Activated CD8-positive, alpha-beta memory T cell treated with anti-CD3 and anti-CD28 coated beads, Interleukin-2, amount 50 U/mL, for 48 hours (primary cell): ENCODE measurements at regions not wholly inside any gene's neighbourhood (a gene's known extent, or its start where the extent isn't known, plus 50 kb on each side); places are given as distances from the start of the nearest gene placed in this dataset.
"Not testable (repeated sequence)": the region's sequence is repeated elsewhere in the genome, so short reads cannot be mapped to it uniquely, and the experiment has no call there.

Source experiments
- DNase-seq: peaks from one replicate; pipeline ENCODE4 v3.0.0-alpha.2; 2020

DNA sequence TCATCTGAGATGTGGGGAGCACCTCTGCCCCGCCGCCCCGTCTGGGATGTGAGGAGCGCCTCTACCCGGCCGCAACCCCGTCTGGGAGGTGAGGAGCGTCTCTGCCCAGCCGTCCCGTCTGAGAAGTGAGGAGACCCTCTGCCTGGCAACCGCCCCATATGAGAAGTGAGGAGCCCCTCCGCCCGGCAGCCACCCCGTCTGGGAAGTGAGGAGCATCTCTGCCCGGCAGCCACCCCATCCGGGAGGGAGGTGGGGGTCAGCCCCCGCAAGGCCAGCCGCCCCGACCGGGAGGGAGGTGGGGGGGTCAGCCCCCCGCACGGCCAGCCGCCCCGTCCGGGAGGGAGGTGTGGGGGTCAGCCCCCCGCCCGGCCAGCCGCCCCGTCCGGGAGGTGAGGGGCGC is 89.9 kb downstream of the PHLDA1 start:
- not testable (repeated sequence) for DNase-seq

DNA sequence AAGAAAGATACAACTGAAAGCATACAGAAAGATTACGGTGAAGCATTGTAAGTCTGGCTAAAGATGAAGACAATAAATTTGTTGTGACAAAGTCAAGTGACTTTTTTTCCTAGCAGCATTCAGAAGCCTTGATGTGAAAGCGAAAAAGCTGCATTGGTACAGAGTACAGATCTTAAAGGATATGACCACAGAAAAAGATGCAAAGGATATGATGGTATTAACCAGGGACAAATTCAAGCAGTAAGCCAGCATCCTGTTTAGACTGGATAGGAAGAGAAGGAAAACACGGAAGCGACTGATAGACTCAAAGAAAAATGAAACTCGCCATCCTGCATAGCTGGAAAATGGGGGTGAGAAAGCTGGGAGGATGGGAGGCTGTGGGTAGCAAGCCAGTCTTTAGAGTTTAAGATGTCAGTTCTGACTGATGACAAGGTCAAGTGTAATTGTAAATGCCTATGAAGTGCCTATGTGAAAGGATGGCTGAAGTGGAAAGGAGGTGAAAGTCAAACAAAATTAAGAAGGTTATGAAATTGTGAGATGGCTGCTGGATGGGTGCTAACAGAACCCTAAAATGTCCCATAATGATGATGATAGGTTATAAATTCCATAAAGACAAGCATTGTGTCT is 92.4 kb downstream of the PHLDA1 start:
- no peak for DNase-seq

DNA sequence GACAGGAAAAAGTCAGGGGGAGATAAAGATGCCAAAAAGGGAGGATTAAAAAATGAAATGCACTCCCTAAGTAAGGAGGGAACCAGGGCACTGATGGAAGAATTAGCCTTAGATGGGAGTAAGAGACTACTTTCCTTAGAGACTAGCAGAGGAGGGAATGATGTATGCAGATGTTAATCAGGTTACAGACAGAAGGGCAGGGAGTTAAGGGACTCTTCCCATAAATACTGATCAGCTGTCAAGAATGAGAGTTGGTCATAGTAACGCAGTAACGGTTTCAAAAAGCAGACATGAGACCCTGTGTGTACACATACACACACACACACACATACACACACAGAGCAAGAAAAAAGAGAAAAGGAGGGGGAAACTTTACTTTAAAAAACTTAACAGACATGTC is 93.4 kb downstream of the PHLDA1 start:
- DNase-seq = no peak

DNA sequence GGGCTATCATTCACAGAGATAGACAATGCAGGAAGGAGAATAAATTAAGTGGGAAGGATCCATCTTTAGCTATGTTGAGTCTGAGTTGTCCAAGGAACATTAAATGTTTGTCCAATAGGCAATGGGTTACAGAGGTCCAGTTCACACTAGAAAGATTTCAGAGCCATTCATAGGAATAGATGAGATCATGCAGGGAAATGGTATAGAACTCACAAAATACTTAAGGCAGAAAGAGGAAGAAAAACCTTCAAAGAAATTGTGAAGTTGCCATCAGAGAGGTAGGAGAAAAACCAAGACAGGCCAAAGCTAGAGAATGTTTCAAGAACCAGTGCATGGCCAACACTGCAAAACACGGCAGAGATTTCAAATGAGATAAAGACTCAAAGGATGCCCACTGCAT is 94.1 kb downstream of the PHLDA1 start:
- no peak for DNase-seq

DNA sequence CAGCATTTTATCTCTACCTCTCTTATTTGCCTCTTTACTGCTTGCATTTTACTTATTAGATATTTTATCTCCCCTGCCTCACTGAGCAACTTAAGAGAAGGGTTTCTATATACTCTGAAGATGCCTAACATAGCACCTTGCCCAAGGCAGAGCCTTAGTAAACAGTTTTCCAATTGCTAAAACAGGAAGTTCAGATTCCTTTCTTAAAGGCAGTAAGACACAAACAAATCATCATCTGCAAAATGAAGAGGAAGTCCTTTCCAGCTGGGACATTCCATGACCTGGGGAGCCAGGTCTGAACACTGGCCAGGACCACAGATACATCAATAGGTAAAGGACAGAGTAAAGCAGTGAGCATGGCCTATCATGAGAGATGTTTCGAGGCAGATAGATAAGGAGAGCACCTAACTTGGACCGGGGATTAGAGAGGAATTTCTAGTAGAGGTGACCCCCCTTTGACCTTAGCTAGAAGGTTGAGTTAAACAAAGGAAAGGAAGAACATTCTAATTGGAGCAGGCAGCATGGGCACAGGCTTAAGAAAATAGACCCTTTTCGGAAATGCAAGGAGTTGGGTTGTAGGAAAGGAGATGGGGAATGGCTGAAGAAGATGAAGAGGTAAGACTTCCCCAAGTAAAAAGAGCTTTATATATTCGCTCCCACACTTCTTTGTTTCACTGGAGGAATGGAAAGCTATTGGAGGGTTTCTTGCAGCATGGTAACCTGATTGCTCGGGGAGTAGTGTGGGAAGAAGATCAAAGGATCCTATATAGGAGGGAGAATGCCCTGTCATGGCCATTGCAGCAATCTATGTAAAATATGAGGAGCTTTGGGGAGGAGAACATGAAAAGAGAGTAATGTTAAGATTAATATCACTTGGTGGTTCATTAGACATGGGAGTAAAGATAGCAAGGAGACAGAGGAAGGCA is 94.8 kb downstream of the PHLDA1 start:
- DNase-seq = no peak

DNA sequence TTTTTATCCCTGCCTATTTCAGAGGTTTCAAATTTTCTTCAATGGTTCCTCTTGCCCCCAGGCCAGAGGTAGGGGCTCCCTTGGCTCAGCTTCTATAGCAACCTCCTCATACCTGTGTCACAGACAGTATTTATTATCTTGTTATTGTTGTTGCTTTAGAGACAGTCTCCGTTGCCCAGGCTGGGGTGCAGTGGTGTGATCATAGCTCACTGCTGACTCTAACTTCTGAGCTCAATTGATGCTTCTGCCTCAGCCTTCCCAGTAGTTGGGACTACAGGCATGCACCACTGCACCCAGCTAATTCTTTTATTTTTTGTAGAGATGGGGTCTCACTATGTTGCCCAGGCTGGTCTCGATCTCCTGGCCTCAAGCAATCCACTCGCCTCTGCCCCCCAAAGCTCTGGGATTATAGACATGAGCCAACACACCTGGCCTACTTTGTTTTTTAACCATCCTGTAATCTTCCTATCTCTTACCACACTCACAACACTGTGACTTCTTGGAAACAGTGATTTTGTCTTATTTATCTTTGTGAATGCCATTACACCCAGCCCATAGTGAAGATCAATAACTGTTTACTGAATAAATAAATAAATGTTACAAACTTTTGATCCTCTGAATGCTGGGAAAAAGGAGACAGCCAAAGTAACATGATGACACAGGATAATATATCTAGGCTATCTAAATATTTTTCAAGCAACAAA is 95.9 kb downstream of the PHLDA1 start:
- no peak for DNase-seq

DNA sequence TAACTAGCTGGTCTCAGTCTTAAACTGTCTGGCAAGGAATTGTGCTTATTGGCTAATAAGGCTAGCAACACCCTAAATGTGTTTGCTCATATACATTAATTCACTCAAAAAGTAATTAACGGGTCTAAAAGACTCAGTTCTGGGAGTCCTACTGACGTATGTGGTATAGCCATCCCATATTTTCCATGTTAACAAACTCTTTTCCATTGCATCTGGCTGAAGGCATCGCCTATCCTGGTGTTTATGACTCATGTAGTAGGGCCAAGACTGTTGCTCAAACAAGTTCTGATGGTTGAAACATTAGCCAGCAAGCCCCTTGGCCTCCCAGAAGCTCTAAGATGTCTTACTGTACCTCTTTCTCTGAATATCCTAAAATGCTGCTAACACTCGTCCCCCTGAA is 98.5 kb downstream of the PHLDA1 start:
- no peak for DNase-seq

DNA sequence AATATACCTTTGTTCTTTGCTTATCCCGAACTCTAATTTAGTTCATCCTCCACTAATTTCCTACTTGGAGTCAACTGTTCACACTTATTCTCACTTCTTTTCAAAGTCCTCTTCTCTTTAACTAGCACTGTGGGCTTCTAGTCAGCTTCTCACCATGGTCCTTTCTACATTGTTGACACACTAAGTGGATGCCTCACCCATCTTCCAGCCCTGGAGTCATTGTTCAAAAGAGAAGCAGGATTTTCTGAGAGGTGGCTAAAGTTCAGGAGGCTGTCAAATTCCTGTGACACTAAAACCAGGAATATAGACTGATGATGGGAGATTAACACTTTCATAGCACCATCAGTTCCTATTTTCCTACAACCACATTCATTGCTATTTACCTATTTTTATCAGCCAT is 99.3 kb downstream of the PHLDA1 start:
- no peak for DNase-seq

DNA sequence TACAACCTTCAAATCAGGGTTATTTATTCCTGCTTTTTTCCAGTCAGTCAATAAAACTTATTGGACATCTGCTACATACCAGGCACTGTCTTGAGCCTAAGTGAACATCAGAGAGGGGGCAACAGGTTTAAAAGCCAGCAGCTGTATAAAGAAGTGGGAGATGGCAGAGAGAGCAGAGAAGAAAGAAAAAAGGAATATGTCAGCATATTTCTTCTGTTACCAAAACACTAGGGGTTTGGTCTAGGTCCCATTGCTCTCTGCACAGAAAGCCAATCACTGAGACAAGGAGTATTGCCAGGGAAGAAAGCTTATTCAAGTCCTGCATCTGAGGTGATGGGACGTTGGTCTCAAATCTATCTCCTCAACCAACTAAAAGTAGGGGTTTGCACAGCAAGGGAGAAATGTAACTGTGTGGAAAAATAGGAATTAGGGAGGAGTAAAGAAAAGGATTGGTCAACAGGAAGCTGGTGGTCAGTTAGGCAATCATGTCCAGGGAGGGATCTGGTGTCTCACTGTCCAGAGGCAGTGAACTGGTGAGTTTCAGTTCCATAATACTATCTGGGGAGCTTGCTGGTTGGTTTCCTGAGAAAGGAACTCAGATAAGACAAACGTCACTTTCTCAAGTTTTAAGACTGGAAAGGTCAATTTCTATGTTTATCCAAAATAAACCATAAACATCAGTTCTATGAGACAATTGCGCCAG is 107.5 kb downstream of the PHLDA1 start:
- DNase-seq = no peak

DNA sequence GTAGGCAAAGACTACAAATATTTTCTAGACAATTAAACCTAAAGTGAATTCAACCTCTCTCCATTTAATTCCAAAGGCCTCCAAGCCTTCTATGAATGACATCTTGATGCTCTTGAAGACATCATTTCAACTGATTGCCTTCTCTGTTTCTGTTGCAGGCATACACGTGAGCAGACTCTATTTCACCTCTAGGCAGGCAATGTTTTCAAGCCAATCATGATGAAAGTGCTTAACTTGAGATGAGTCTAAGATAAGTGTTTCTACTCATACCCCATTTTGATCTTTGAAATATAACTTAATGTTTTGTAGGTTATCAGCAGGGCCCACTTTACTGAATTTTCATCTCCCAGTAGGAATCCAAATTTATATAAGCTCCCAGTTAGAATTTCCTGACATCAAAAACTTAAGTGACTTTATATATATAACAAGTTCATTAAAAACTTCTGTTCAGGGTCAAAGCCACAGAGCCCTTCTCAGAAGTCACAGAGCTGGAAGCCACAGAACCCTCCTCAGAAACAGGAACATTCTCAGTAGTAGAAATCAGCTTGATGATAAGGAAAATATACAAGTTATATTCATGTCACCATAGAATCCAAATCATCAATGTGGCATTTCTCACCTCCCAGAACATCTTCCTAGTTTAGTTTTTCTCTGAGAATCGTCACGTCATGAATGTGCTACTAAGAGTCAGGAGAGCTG is 108.5 kb downstream of the PHLDA1 start:
- DNase-seq = no peak

DNA sequence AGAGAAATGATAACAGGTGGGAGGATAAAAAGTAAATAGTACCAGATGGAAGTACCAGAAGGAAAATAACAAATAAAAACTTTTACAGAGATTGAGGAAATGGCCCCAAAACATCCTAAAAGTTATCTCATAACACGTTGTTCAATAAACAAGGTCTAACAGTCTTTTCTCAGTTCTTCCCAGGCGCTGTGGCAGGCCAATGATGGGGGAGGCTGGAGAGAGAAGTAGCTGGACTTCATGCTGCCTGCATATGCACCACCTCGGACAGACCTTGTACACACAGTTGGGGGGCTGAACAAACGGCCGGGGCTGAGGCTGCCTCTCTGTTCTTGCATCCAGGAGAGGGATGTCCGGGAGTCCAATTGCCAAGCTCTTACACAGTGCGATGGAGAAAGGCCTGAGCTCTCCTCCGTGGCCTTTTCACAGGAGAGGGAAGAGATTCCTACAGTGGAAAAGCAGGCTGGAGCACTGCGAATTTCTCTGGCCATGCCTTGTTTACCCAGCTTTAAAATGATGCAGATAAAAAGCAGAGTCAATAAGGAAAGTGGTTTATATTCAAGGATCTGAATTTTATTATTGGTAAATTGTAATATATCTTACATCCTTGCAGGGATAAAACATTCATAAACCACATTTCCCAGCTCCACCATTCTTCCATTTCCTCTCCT is 109.8 kb downstream of the PHLDA1 start:
- DNase-seq = no peak

DNA sequence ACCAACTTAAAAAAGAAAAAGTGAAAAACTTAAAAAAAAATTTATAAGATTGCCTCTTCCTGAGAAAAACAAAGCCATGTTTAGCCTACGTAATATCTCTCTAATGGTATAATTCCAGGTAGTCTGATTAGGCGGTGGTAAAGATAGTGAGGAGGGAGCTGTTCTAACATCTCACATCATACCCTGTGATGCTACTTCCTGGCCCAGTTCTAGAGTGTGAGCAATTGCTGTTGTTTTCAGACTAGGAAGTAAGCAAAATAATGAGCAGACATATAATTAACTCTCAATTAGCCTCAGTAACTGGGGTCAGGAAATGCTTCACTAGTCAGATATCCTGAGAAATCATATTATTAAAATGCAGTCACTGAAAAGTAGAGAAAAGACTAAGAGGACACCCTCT is 113.9 kb downstream of the PHLDA1 start:
- no peak for DNase-seq

DNA sequence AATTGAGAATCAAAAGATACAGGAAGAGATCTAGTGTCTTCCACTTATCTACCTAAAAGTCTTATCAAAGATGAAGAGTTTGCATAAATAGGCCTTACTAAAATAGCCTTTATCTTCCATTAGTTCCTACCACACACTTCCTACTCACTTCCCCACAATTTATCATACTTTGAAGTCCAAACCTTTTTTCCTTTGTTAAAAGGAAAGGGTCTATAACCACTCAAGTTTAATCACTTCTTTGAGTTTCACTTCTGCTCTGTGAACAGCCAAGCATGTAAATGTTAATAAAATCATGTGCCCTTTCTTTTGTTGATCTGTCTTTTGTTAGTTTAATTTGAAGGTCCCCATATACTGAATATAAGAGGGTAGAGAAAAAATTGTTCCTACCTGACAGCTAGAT is 114.5 kb downstream of the PHLDA1 start:
- DNase-seq = no peak

DNA sequence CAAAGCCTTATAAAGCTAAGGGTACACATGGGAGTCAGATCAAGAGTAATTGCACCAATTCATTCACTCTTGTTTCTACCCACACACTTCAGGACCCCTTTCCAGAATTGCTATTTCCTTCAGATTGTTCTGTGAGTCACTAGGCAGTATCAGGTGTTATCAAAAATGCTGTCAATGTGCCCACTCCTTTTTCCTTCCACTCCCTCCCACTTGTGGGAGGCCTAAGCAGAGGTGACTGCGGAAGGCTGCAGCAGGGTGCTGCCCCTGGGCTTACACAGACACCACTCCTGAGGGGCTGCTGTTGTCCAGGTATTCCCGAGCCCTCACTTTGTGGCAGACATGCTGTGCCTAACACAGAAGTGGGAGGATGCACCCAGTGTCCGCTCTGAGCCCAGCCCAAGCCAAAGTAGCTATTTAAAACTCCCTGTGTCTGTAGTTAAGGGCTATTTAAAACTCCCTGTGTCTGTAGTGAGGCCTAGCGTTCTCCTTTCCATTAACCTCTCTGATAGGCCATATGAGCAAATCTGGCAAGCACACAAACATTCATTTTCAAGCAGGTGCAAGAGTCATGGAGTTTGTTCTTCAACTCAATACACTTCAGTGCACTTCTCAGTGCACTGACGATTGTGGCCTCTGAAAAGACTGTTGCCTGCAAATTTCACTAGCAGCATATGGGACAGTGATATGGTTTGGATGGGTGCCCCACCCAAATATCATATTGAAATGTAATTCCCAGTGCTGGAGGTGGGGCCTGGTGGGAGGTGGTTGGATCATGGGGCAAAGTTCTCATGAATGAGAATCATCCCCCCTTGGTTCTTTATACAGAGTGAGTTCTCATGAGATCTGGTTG is 117.8 kb downstream of the PHLDA1 start:
- DNase-seq = peak; percentile 73

DNA sequence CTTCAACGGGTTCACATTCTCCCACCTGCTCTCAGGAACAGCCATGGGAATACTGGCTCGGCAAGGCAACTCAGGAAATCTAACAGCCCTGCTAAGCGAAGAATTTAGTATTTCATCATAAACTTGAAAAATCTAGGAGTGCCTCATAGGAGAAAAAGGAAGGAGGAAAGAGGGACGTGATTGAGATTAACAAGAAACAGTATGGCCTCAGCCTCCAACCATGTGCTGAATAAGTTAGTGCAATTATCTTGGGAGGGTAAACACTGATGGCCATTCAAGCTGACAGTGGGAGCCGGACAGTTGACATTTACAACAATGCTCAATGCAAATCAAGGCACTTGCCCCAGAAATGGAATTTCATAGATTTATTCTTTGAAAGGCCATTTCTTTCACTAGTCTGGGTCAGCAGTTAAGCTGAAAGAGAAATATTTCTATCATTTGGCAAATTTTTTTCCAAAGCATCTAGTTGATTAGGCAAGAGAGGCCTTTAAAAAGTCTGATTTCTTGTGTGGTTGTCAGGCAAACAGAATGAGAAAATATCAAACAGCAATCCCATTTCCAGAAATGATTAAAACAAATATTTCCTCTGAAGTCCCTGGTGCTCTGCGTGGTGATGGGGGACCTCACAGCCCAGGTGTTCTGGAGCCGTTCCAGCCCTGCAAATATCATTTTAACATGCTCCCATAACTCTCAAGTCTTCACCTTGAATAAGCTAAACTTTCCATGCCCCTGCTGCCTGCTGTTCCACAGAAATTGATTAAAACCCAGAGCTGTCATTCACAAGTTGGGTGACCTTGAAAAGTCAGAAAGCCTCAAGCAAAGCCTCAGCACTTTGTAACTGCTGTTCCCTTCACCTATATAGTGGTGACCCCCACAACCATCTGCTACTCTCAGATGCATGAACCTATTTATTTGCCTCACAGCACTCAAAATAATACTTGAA is 121.6 kb downstream of the PHLDA1 start:
- no peak for DNase-seq

DNA sequence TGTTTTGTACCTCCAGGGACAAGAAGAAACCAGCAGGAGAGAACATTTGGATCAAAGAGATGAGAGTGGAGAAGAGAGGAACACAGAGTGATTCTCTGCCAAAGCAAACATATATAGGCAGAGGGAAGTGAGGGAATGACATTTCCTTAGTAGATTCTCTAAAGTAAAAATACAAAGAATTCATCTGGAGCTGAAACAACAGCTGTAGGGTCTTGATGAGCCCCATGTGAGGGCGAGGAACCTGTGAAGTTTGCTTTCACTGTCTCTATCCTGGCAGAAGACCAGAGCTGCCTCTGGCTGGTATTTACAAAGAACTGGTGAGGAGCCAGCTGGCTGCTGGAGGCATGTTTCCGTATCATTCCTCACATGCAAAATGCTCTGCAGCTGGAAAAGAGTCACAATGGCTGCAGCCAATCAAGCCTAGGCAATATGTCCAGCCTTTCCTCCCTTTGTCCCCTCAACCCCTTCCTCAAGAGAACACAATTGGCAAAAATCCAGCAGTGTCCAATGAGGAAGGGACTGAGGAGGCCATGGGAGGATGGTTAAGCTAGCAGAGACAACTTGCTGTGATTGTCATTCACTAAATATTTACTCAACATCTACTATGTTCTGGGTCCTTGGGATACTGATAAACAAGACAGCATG is 122.5 kb downstream of the PHLDA1 start:
- no peak for DNase-seq

DNA sequence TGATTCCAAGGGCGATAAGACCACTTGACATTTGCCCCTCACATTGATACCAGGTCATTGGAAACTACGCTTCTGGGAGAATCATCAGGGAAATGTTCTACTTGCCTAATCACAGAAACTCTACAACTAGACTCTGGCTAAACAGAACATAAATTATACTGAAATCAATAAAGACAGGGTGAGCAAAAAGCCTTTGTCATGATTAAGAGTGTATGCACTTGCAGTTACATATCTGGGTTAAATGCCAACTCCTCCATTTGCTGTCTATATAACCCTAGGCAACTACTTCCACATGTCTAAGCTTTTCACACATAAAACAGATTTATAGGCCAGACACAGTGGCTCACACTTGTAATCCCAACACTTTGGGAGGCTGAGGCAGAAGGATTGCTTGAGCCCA is 125.7 kb downstream of the PHLDA1 start:
- no peak for DNase-seq

DNA sequence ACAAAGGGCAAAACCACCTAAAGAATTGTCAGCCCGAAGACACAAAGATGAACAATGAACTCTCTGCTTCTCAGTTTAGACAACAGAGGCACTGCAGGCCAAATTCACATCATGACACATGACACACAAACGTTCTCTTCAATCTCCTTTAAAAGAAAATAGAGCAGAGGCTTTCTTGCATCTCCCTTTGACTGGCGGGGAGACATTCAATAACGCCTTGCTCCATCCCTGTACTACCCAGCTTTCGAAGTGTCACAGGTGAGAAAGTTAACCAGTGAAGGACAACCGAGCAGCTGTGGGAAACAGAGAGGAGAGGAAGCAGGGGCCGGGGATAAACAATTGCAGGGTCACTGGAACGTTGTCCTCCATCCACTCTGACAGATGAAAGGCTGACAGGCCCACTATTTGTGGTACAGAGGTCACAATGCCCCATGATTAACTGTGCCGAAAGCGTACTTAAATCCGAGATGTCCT is 130.8 kb downstream of the PHLDA1 start:
- no peak for DNase-seq

DNA sequence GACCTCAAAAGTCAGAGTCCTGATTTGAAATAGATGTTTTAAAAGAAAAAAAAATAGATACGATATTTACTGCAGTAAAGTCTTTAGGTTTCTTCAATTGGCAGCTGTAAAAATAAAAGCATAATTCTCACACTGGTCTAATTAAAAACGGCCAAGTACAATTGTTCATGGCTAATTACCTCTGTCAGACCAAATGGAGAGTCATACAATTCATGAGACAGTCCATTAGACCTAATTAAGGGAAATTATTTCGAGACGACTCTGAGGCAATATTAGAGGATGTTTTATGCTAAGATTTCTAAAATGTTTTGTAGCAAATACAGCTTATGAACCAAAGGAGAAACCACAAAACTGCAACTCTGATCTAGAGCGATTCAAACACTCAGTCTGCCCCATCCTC is 131.3 kb downstream of the PHLDA1 start:
- no peak for DNase-seq
